Right lobe of liver (tissue), 4 donors: ENCODE measurements at regions not wholly inside any gene's neighbourhood (a gene's known extent, or its start where the extent isn't known, plus 50 kb on each side); places are given as distances from the start of the nearest gene placed in this dataset.

ENCODE experiments used
- CTCF ChIP-seq, 4 donors: fragments of 200-600 bp in 3 of 4; fragments of 450-650 bp in 1 of 4; IDR thresholded peaks; one replicate each; pipeline versions ENCODE4 v1.5.1 to v1.8.0; 2016 to 2022; ENCODE audit warnings: antibody characterized with exemption in 4 of 4, mild to moderate bottlenecking in 2 of 4
- POLR2A ChIP-seq: fragments of 450-650 bp; IDR thresholded peaks from one replicate; pipeline ENCODE4 v1.6.1; 2017; ENCODE audit warnings: antibody characterized with exemption, mild to moderate bottlenecking
- donor health status: DM: no; HTN: no; CAD: no.
- donor health status: DM: no; HTN: no; CAD: no.
- donor health status: DM: no; HTN: yes; CAD: no.

- TF ChIP-seq CTCF (IDR thresholded peaks at IDR 0.05) (no peak), POLR2A (no peak)
Observed at GRCh38 chr11:128187377-128187776, 400.0 kb downstream of the ETS1 start.
